ENCODE measurements at regions not wholly inside any gene's neighbourhood (a gene's known extent, or its start where the extent isn't known, plus 50 kb on each side); places are given as distances from the start of the nearest gene placed in this dataset.
"Not testable (repeated sequence)": the region's sequence is repeated elsewhere in the genome, so short reads cannot be mapped to it uniquely, and the experiment has no call there.

GRCh38 chr13:85603735-85604134 lies 195.5 kb downstream of the SLITRK6 start:
- DNase-seq (ENCODE audit: low spot score) = no peak

GRCh38 chr13:85601526-85601925 lies 197.7 kb downstream of the SLITRK6 start:
- DNase-seq (ENCODE audit: low spot score) = no peak

- no peak for DNase-seq (ENCODE audit: low spot score)
Observed at GRCh38 chr13:85597790-85598500, 201.3 kb downstream of the SLITRK6 start.

- DNase-seq (ENCODE audit: low spot score) = no peak
Observed at GRCh38 chr13:85592211-85592610, 207.0 kb downstream of the SLITRK6 start.

GRCh38 chr13:85590231-85590931 lies 208.8 kb downstream of the SLITRK6 start:
- no peak for DNase-seq (ENCODE audit: low spot score)

- no peak for DNase-seq (ENCODE audit: low spot score)
Observed at GRCh38 chr13:85589021-85589420, 210.2 kb downstream of the SLITRK6 start.

GRCh38 chr13:85588359-85588758 lies 210.9 kb downstream of the SLITRK6 start:
- DNase-seq (ENCODE audit: low spot score) = no peak

- no peak for DNase-seq (ENCODE audit: low spot score)
Observed at GRCh38 chr13:85586856-85587255, 212.4 kb downstream of the SLITRK6 start.

- DNase-seq (ENCODE audit: low spot score) = no peak
Observed at GRCh38 chr13:85586422-85586831, 212.8 kb downstream of the SLITRK6 start.

- no peak for DNase-seq (ENCODE audit: low spot score)
Observed at GRCh38 chr13:85582890-85583289, 216.3 kb downstream of the SLITRK6 start.

GRCh38 chr13:85575110-85575509 lies 224.1 kb downstream of the SLITRK6 start:
- DNase-seq (ENCODE audit: low spot score) = no peak

GRCh38 chr13:85567909-85568308 lies 231.3 kb downstream of the SLITRK6 start:
- DNase-seq (ENCODE audit: low spot score) = no peak

- DNase-seq (ENCODE audit: low spot score) = no peak
Observed at GRCh38 chr13:85565652-85566051, 233.6 kb downstream of the SLITRK6 start.

GRCh38 chr13:85564598-85564997 lies 234.6 kb downstream of the SLITRK6 start:
- DNase-seq (ENCODE audit: low spot score) = no peak

- DNase-seq (ENCODE audit: low spot score) = no peak
Observed at GRCh38 chr13:85562282-85562681, 236.9 kb downstream of the SLITRK6 start.

- DNase-seq (ENCODE audit: low spot score) = no peak
Observed at GRCh38 chr13:85557691-85558467, 241.3 kb downstream of the SLITRK6 start.

- no peak for DNase-seq (ENCODE audit: low spot score)
Observed at GRCh38 chr13:85551012-85551411, 248.2 kb downstream of the SLITRK6 start.

GRCh38 chr13:85549819-85550218 lies 249.4 kb downstream of the SLITRK6 start:
- DNase-seq (ENCODE audit: low spot score) = no peak

GRCh38 chr13:85548845-85549244 lies 250.4 kb downstream of the SLITRK6 start:
- not testable (repeated sequence) for DNase-seq (ENCODE audit: low spot score)

- DNase-seq (ENCODE audit: low spot score) = no peak
Observed at GRCh38 chr13:85545771-85546170, 253.4 kb downstream of the SLITRK6 start.

- DNase-seq (ENCODE audit: low spot score) = no peak
Observed at GRCh38 chr13:85544756-85545155, 254.5 kb downstream of the SLITRK6 start.

GRCh38 chr13:85543144-85543543 lies 256.1 kb downstream of the SLITRK6 start:
- DNase-seq (ENCODE audit: low spot score) = no peak

GRCh38 chr13:85541476-85541875 lies 257.7 kb downstream of the SLITRK6 start:
- no peak for DNase-seq (ENCODE audit: low spot score)
